Gastroesophageal sphincter (tissue), 2 donors: ENCODE measurements at regions not wholly inside any gene's neighbourhood (a gene's known extent, or its start where the extent isn't known, plus 50 kb on each side); places are given as distances from the start of the nearest gene placed in this dataset.
A peak's percentile ranks its signal among the peaks of the same experiment; 100 is the strongest.

Source experiments
- POLR2A ChIP-seq, 2 donors: fragments of 450-650 bp; IDR thresholded peaks; one replicate each; pipeline ENCODE4 v1.6.1; 2017; ENCODE audit warnings: antibody characterized with exemption in 2 of 2, mild to moderate bottlenecking in 2 of 2, moderate library complexity in 1 of 2
- POLR2AphosphoS5 ChIP-seq: sonication (generic); formaldehyde crosslinking; IDR thresholded peaks from one replicate; pipeline ENCODE4 v1.6.1; 2017; ENCODE audit warnings: antibody characterized with exemption

- TF ChIP-seq POLR2AphosphoS5: peak; percentile 54
- no peak for TF ChIP-seq POLR2A (IDR thresholded peaks at IDR 0.05)
Observed at GRCh38 chr14:58731465-58732293, 93.9 kb downstream of the DACT1 start.
